ENCODE measurements at regions not wholly inside any gene's neighbourhood (a gene's known extent, or its start where the extent isn't known, plus 50 kb on each side); places are given as distances from the start of the nearest gene placed in this dataset.

DNA sequence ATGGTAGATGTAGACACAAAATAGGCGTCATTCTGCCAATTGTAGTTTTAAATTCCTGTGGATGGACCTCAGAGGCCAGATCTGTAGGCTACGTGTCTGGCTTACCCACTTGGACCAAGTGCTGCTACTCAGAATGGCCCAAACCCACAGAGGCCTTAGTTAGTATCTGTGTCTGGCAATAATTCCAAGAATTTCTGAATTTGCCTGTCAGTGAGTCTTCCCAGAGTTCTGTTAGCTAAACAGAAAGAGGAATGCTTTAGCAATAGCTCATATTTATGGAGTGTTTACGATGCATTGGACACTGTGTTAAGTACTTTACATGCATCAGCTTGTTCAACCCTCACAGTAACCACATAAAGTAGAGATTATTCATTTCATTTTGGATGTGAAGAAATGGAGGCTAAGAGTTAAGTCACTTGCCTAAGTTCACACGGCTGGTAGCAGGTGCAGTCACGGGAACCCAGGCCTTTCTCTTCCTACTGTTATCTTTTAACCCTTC is 231.8 kb downstream of the PTEN start:
- H2BK15ac ChIP-seq (ENCODE audit: low read length) = no peak overlapping the region
- H4K5ac ChIP-seq (ENCODE audit: insufficient read length, low read depth, low read length) = no peak overlapping the region
- no peak overlapping the region for H2AK5ac ChIP-seq (ENCODE audit: low read depth, low read length)
- no peaks in the 10 kb centered on the region for H4K20me1 ChIP-seq (replicated peaks in 1 of 2; ENCODE audit: control insufficient read depth in 1 of 2, insufficient read depth in 2 of 2, low read length in 2 of 2)
- no peak overlapping the region for H3K23ac ChIP-seq (ENCODE audit: insufficient read length)
- no peak overlapping the region for H2BK20ac ChIP-seq (ENCODE audit: low read length)
- H3K79me1 ChIP-seq (ENCODE audit: low read depth, low read length) = no peaks in the 10 kb centered on the region
- no peak overlapping the region for H3K4me2 ChIP-seq (ENCODE audit: insufficient read depth in 1 of 2, low read depth in 2 of 2, low read length in 2 of 2)
- H2BK5ac ChIP-seq (ENCODE audit: low read depth, low read length) = no peak overlapping the region
- no peak overlapping the region for H3K9ac ChIP-seq (replicated peaks in 1 of 4; ENCODE audit: extremely low read depth in 1 of 4, low read depth in 3 of 4, low read length in 3 of 4)
- ChIA-PET CTCF (ENCODE audit: partially characterized antibody) (interaction anchor here (1.0 to 1.2 kb wide), 3 partner anchors 10 to 19 kb away, joined by 3 read pairs; no protein-coding TSS in a partner anchor), POLR2A (ENCODE audit: partially characterized antibody) (no interaction called here)
- no peaks in the 10 kb centered on the region for H3K9me3 ChIP-seq (ENCODE audit: insufficient read depth in 2 of 2, low read depth in 1 of 2, low read length in 1 of 2)
- H4K8ac ChIP-seq (ENCODE audit: extremely low read depth, insufficient read depth, low read length) = no peak overlapping the region
- H3K4ac ChIP-seq (replicated peaks; ENCODE audit: insufficient read length, low read depth, low read length) = no peak overlapping the region
- FAIRE-seq (no peak), DNase-seq (ENCODE audit: low read depth in 1 of 2, low spot score in 2 of 2) (no peak)
- no peaks in the 10 kb centered on the region for H3K27me3 ChIP-seq (replicated peaks in 1 of 4; ENCODE audit: control insufficient read depth in 3 of 4, extremely low read depth in 1 of 4, insufficient read depth in 3 of 4, low read length in 3 of 4)
- H2BK120ac ChIP-seq (replicated peaks; ENCODE audit: low read depth, low read length) = no peak overlapping the region
- H4K91ac ChIP-seq (replicated peaks; ENCODE audit: insufficient read length, low read length) = no peak overlapping the region
- H3K36me3 ChIP-seq (ENCODE audit: control insufficient read depth in 2 of 4, insufficient read depth in 4 of 4, low read length in 3 of 4) = no peaks in the 10 kb centered on the region
- no peak overlapping the region for H3K18ac ChIP-seq (ENCODE audit: extremely low read depth, low read length)
- no peak overlapping the region for H3K56ac ChIP-seq (replicated peaks; ENCODE audit: insufficient read length, low read depth, low read length)
- no peaks in the 10 kb centered on the region for H3K23me2 ChIP-seq (ENCODE audit: low read depth, low read length)
- H3K4me3 ChIP-seq (ENCODE audit: extremely low read depth in 1 of 4, insufficient read depth in 2 of 4, low read depth in 3 of 4, low read length in 4 of 4) = no peak overlapping the region
- no peak overlapping the region for H2BK12ac ChIP-seq (ENCODE audit: low read depth, low read length)
- H3K79me2 ChIP-seq (ENCODE audit: control insufficient read depth in 1 of 2, insufficient read depth in 2 of 2, low read length in 2 of 2) = no peaks in the 10 kb centered on the region
- no peak overlapping the region for H3K27ac ChIP-seq (ENCODE audit: low read depth, low read length)
- H3K4me1 ChIP-seq (replicated peaks in 1 of 4; ENCODE audit: control insufficient read depth in 3 of 4, insufficient read depth in 4 of 4, low read length in 3 of 4) = no peaks in the 10 kb centered on the region
- no peak overlapping the region for H2AFZ ChIP-seq (ENCODE audit: low read length)
- H3K14ac ChIP-seq (ENCODE audit: insufficient read length) = no peak overlapping the region
- 90% methylated on average over 5 of the region's 5 CpGs; no CpG with 5 or more reads in 1 of the 2 experiments for WGBS, 2 experiments (ENCODE audit: extremely low coverage in 1 of 2, insufficient coverage in 1 of 2, insufficient read length in 1 of 2, insufficient replicate concordance in 2 of 2, low coverage in 1 of 2, low lambda C conversion rate in 2 of 2, missing lambda C conversion rate in 1 of 2)
- TF ChIP-seq CHD1 (IDR thresholded peaks at IDR 0.05; ENCODE audit: low read depth, low read length) (no peak), YY1 (IDR thresholded peaks at IDR 0.05; ENCODE audit: low read depth, low read length) (no peak)

All from H1 (cell line).